GM13977 (cell line): ENCODE measurements at regions not wholly inside any gene's neighbourhood (a gene's known extent, or its start where the extent isn't known, plus 50 kb on each side); places are given as distances from the start of the nearest gene placed in this dataset.

Experiments used
- DNase-seq: peaks from one replicate; pipeline ENCODE4 v3.0.0; 2012; ENCODE audit warnings: low spot score
- CTCF ChIP-seq: IDR thresholded peaks from 2 replicates; pipeline ENCODE4 v1.5.1; 2012; ENCODE audit warnings: mild to moderate bottlenecking, control low read depth; ENCODE audit not compliant: insufficient read depth; ENCODE audit errors: extremely low read depth, missing control alignments
- in situ Hi-C: fragments of 300-500 bp; cut with MboI; formaldehyde crosslinking; loops from one replicate; pipeline ENCODE4 v1.12.0; 2022; ENCODE audit warnings: low sequenced_read_pairs, low pct_unique_long_range_greater_than_20kb, mixed read lengths, inconsistent platforms; ENCODE audit not compliant: unreplicated experiment

- in situ Hi-C loops, result no loop called here
- TF ChIP-seq CTCF, result no peak
- no peak for DNase-seq
Measured at GRCh38 chr7:93757426-93757825, 133.1 kb downstream of the TFPI2 start.

- DNase-seq, result no peak
- no peak for TF ChIP-seq CTCF
- in situ Hi-C loops, result no loop called here
Measured at GRCh38 chr7:93756890-93757289, 133.7 kb downstream of the TFPI2 start.

DNA sequence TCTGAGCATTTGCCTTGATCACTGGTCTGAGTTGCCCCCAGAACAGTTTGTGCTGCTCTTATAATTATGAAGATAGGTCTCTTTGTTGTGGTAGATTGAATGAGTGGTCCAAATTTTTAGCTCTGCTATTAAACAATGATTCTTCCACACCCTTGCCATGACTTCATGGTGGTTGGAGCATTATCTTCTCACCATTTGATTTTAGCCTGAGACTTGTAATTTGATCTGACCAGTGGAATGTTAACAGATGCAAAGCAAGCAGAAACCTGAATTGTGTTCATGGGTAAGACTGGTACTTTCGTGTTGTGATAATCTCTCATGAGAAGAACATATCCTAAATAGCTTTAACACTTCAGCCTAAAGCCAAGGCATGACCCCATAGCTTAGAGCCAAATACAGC lies 139.1 kb downstream of the TFPI2 start:
- in situ Hi-C loops, result no loop called here
- TF ChIP-seq CTCF, result no peak

GRCh38 chr7:93750986-93751385 lies 139.6 kb downstream of the TFPI2 start:
- TF ChIP-seq CTCF, result no peak
- in situ Hi-C loops, result no loop called here
- DNase-seq, result no peak

More for the DNA sequence above, 139.1 kb downstream of the TFPI2 start:
- no peak for DNase-seq

- in situ Hi-C loops, result no loop called here
- TF ChIP-seq CTCF, result no peak
- DNase-seq, result no peak
Measured at GRCh38 chr7:93747019-93747418, 143.5 kb downstream of the TFPI2 start.

GRCh38 chr7:93739424-93739823 lies 151.1 kb downstream of the TFPI2 start:
- in situ Hi-C loops, result no loop called here
- no peak for TF ChIP-seq CTCF
- no peak for DNase-seq

DNA sequence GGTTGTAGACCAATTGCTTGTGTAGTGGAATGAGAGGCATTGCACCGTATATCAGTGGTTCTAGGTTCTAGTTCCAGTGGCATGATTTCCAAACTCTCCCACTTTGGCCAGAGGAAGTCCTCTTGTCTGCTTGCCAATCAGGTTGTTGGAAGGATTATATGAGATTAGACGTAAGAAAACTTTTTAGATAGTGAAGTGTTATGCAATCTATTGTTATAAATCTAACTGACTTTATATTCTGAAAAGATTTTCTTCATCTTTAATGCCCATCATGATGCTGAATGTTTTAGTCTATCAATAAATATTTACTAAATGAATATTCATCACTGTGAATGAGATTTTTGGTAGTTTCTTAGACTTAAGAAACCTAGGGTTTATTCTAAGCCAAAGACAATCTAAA lies 152.6 kb downstream of the TFPI2 start:
- DNase-seq, result no peak
- in situ Hi-C loops, result no loop called here
- no peak for TF ChIP-seq CTCF
